Gastrocnemius medialis (tissue), 4 donors: ENCODE measurements at regions not wholly inside any gene's neighbourhood (a gene's known extent, or its start where the extent isn't known, plus 50 kb on each side); places are given as distances from the start of the nearest gene placed in this dataset.

Experiments
- ATAC-seq, 2 donors: fragments of 150-250 bp; one replicate each; pipeline ENCODE4 v1.9.1; 2016
- DNase-seq, 2 donors: peaks; one replicate each; pipeline ENCODE4 v3.0.0-alpha.2; 2019
- H3K27ac ChIP-seq, 4 donors: fragments of 200-600 bp; sonication (generic); 1 replicate in 1 of 4; 2 replicates in 3 of 4; pipeline ENCODE4 v1.5.1; 2016 to 2018; ENCODE audit warnings: mild to moderate bottlenecking in 2 of 4, moderate library complexity in 1 of 4
- H3K27me3 ChIP-seq, 3 donors: fragments of 200-600 bp; sonication (generic) in 2 of 3; 1 replicate in 1 of 3; 2 replicates in 2 of 3; pipeline versions ENCODE4 v1.5.1 to v1.6.0; 2016 to 2019; ENCODE audit warnings: mild to moderate bottlenecking in 1 of 3, moderate library complexity in 1 of 3
- H3K36me3 ChIP-seq, 2 donors: fragments of 200-600 bp; sonication (generic) in 1 of 2; one replicate each; pipeline ENCODE4 v1.5.1; 2017 to 2018
- H3K4me1 ChIP-seq, 2 donors: fragments of 200-600 bp; sonication (generic) in 1 of 2; one replicate each; pipeline ENCODE4 v1.5.1; 2016 to 2017; ENCODE audit warnings: mild to moderate bottlenecking in 2 of 2
- H3K4me3 ChIP-seq, 4 donors: fragments of 200-600 bp; sonication (generic) in 3 of 4; 1 replicate in 1 of 4; 2 replicates in 3 of 4; pipeline ENCODE4 v1.5.1; 2016 to 2019; ENCODE audit warnings: mild to moderate bottlenecking in 2 of 4
- H3K9me3 ChIP-seq, 3 donors: fragments of 200-600 bp; sonication (generic) in 2 of 3; 1 replicate in 1 of 3; 2 replicates in 2 of 3; pipeline ENCODE4 v1.5.1; 2016 to 2019
- CTCF ChIP-seq, 5 experiments: fragments of 450-650 bp in 3 of 5; fragments of 200-600 bp in 2 of 5; sonication (generic) in 2 of 5; IDR thresholded peaks in 4 of 5; conservative IDR thresholded peaks in 1 of 5; 1 replicate in 4 of 5; 2 replicates in 1 of 5; pipeline ENCODE4 v1.5.1; 2016 to 2019; ENCODE audit warnings: antibody characterized with exemption in 5 of 5, mild to moderate bottlenecking in 3 of 5, moderate library complexity in 3 of 5
- POLR2A ChIP-seq, 2 donors: fragments of 450-650 bp; IDR thresholded peaks; one replicate each; pipeline ENCODE4 v1.6.1; 2017; ENCODE audit warnings: antibody characterized with exemption in 2 of 2, mild to moderate bottlenecking in 2 of 2, moderate library complexity in 2 of 2
- in situ Hi-C, 4 donors: fragments of 200-750 bp; cut with MboI; loops; one replicate each; pipeline versions ENCODE4 v1.15.0 to v1.8.0; 2017; ENCODE audit warnings: low sequenced_read_pairs in 4 of 4
- intact Hi-C: fragments of 100-400 bp; cut with DNase I; formaldehyde crosslinking; loops from one replicate; pipeline ENCODE4 v1.15.1; 2023; ENCODE audit warnings: low total_unique reads

- Histone ChIP-seq H3K27ac (peak overlapping the region in 1 of 4 donors; percentile 61), H3K9me3 (no peaks in the 10 kb centered on the region), H3K36me3 (no peaks in the 10 kb centered on the region), H3K4me1 (peaks cover 4 to 9% of the 10 kb centered on the region in 2 donors), H3K4me3 (no peak overlapping the region), H3K27me3 (no peaks in the 10 kb centered on the region)
- TF ChIP-seq CTCF (IDR thresholded peaks at IDR 0.05 in 4 of 5, conservative IDR thresholded peaks at IDR 0.05 in 1 of 5), result no peak
- no peak for TF ChIP-seq POLR2A (IDR thresholded peaks at IDR 0.05)
- DNase-seq, result no peak
- ATAC-seq, result no peak
- in situ Hi-C loops, result no loop called here
- intact Hi-C loops, result no loop called here
Measured at GRCh38 chr15:88983861-88984429, 70.8 kb upstream of the MFGE8 start.

GRCh38 chr15:88985547-88986393, 72.6 kb upstream of the MFGE8 start:
- Histone ChIP-seq H3K9me3 (no peaks in the 10 kb centered on the region), H3K4me3 (no peak overlapping the region), H3K36me3 (no peaks in the 10 kb centered on the region), H3K27me3 (no peaks in the 10 kb centered on the region), H3K27ac (no peak overlapping the region), H3K4me1 (peaks cover 4 to 9% of the 10 kb centered on the region in 2 donors)
- in situ Hi-C loops (no loop called here), intact Hi-C loops (no loop called here)
- ATAC-seq (no peak), DNase-seq (no peak)
- no peak for TF ChIP-seq POLR2A (IDR thresholded peaks at IDR 0.05)
- TF ChIP-seq CTCF (IDR thresholded peaks at IDR 0.05 in 4 of 5, conservative IDR thresholded peaks at IDR 0.05 in 1 of 5), result no peak

- intact Hi-C loops, result no loop called here
- in situ Hi-C loops, result no loop called here
- Histone ChIP-seq H3K27me3 (no peaks in the 10 kb centered on the region), H3K4me1 (peaks cover 0 to 9% of the 10 kb centered on the region in 2 donors), H3K9me3 (no peaks in the 10 kb centered on the region), H3K27ac (no peak overlapping the region), H3K4me3 (no peak overlapping the region), H3K36me3 (no peaks in the 10 kb centered on the region)
- TF ChIP-seq CTCF (IDR thresholded peaks at IDR 0.05 in 4 of 5, conservative IDR thresholded peaks at IDR 0.05 in 1 of 5) (no peak), POLR2A (IDR thresholded peaks at IDR 0.05) (no peak)
- ATAC-seq (no peak), DNase-seq (no peak)
Measured at GRCh38 chr15:88986949-88987590, 73.9 kb upstream of the MFGE8 start.

- Histone ChIP-seq H3K4me1 (peaks cover 0 to 9% of the 10 kb centered on the region in 2 donors), H3K4me3 (no peak overlapping the region), H3K36me3 (no peaks in the 10 kb centered on the region), H3K27me3 (no peaks in the 10 kb centered on the region), H3K9me3 (no peaks in the 10 kb centered on the region), H3K27ac (no peak overlapping the region)
- intact Hi-C loops, result no loop called here
- TF ChIP-seq POLR2A (IDR thresholded peaks at IDR 0.05), result no peak
- no peak for TF ChIP-seq CTCF (IDR thresholded peaks at IDR 0.05 in 4 of 5, conservative IDR thresholded peaks at IDR 0.05 in 1 of 5)
- no peak for DNase-seq
- in situ Hi-C loops, result no loop called here
- no peak for ATAC-seq
Measured at GRCh38 chr15:88987591-88987933, 74.4 kb upstream of the MFGE8 start.
